Gastroesophageal sphincter (tissue), 4 donors: ENCODE measurements at regions not wholly inside any gene's neighbourhood (a gene's known extent, or its start where the extent isn't known, plus 50 kb on each side); places are given as distances from the start of the nearest gene placed in this dataset.
A peak's percentile ranks its signal among the peaks of the same experiment; 100 is the strongest.
"Not testable (repeated sequence)": the region's sequence is repeated elsewhere in the genome, so short reads cannot be mapped to it uniquely, and the experiment has no call there.

ENCODE experiments used
- ATAC-seq: fragments of 150-250 bp; one replicate; pipeline ENCODE4 v1.9.1; 2016; ENCODE audit warnings: mild to moderate bottlenecking, moderate library complexity
- H3K27ac ChIP-seq, 4 donors: fragments of 200-600 bp; sonication (generic) in 3 of 4; 1 replicate in 3 of 4; 2 replicates in 1 of 4; pipeline ENCODE4 v1.5.1; 2016 to 2019
- H3K27me3 ChIP-seq: fragments of 200-600 bp; sonication (generic); one replicate; pipeline ENCODE4 v1.5.1; 2019
- H3K36me3 ChIP-seq, 2 donors: fragments of 200-600 bp; sonication (generic); one replicate each; pipeline ENCODE4 v1.5.1; 2019; ENCODE audit warnings: control low read depth in 1 of 2
- H3K4me1 ChIP-seq, 3 donors: fragments of 200-600 bp; sonication (generic); 1 replicate in 2 of 3; 2 replicates in 1 of 3; pipeline ENCODE4 v1.5.1; 2016 to 2019; ENCODE audit warnings: control low read depth in 2 of 3
- H3K4me3 ChIP-seq, 2 donors: fragments of 200-600 bp; sonication (generic); one replicate each; pipeline ENCODE4 v1.5.1; 2019; ENCODE audit warnings: mild to moderate bottlenecking in 1 of 2, moderate library complexity in 1 of 2
- H3K9me3 ChIP-seq, 3 donors: fragments of 200-600 bp; sonication (generic); one replicate each; pipeline ENCODE4 v1.5.1; 2017 to 2019; ENCODE audit warnings: control low read depth in 2 of 3
- EP300 ChIP-seq: sonication (generic); formaldehyde crosslinking; IDR thresholded peaks from one replicate; pipeline ENCODE4 v1.6.1; 2017; ENCODE audit warnings: antibody characterized with exemption, mild to moderate bottlenecking
- POLR2A ChIP-seq, 2 donors: fragments of 450-650 bp; IDR thresholded peaks; one replicate each; pipeline ENCODE4 v1.6.1; 2017; ENCODE audit warnings: antibody characterized with exemption in 2 of 2, mild to moderate bottlenecking in 2 of 2, moderate library complexity in 1 of 2
- POLR2AphosphoS5 ChIP-seq: sonication (generic); formaldehyde crosslinking; IDR thresholded peaks from one replicate; pipeline ENCODE4 v1.6.1; 2017; ENCODE audit warnings: antibody characterized with exemption
- WGBS, 2 donors: methylation state at CpG; one replicate each; pipeline ENCODE4 v1.1.5; 2018; ENCODE audit warnings: low coverage in 1 of 2; 5-methylcytosine and 5-hydroxymethylcytosine counted together
- TF ChIP-seq, protein P1 (sequence below), 4 experiments: fragments of 200-600 bp in 2 of 4; fragments of 450-650 bp in 2 of 4; sonication (generic) in 1 of 4; IDR thresholded peaks; one replicate each; pipeline ENCODE4 v1.5.1; 2017 to 2019; ENCODE audit warnings: antibody characterized with exemption in 4 of 4, mild to moderate bottlenecking in 2 of 4, moderate library complexity in 2 of 4

DNA sequence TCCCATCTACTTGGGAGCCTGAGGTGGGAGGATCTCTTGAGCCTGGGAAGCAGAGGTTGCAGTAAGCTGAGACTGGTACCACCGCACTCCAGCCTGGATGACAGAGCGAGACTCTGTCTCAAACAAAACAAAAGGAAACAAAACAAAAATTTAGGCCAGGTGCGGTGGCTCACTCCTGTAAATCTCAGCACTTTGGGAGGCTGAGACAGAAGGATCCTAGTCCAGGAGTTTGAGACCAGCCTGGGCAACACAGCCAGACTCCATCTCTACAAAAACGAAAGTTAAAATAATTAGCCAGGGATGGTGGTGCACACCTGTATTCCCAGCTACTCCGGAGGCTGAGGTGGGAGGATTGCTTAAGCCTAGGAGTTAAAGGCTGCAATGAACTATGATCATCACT is 183.2 kb upstream of the ZNF217 start:
- Histone ChIP-seq H3K36me3 (no peaks in the 10 kb centered on the region), H3K27me3 (no peaks in the 10 kb centered on the region), H3K4me1 (peaks cover 3 to 20% (median 11%) of the 10 kb centered on the region in 3 donors), H3K9me3 (no peaks in the 10 kb centered on the region), H3K4me3 (no peak overlapping the region), H3K27ac (no peak overlapping the region)
- ATAC-seq: no peak
- TF ChIP-seq, protein P1, sequence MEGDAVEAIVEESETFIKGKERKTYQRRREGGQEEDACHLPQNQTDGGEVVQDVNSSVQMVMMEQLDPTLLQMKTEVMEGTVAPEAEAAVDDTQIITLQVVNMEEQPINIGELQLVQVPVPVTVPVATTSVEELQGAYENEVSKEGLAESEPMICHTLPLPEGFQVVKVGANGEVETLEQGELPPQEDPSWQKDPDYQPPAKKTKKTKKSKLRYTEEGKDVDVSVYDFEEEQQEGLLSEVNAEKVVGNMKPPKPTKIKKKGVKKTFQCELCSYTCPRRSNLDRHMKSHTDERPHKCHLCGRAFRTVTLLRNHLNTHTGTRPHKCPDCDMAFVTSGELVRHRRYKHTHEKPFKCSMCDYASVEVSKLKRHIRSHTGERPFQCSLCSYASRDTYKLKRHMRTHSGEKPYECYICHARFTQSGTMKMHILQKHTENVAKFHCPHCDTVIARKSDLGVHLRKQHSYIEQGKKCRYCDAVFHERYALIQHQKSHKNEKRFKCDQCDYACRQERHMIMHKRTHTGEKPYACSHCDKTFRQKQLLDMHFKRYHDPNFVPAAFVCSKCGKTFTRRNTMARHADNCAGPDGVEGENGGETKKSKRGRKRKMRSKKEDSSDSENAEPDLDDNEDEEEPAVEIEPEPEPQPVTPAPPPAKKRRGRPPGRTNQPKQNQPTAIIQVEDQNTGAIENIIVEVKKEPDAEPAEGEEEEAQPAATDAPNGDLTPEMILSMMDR (IDR thresholded peaks at IDR 0.05): no peak
- TF ChIP-seq POLR2A (IDR thresholded peaks at IDR 0.05) (no peak), EP300 (no peak), POLR2AphosphoS5 (no peak)
- 74 to 100% methylated on average over 3 to 5 of the region's 5 CpGs for WGBS, 2 donors

DNA sequence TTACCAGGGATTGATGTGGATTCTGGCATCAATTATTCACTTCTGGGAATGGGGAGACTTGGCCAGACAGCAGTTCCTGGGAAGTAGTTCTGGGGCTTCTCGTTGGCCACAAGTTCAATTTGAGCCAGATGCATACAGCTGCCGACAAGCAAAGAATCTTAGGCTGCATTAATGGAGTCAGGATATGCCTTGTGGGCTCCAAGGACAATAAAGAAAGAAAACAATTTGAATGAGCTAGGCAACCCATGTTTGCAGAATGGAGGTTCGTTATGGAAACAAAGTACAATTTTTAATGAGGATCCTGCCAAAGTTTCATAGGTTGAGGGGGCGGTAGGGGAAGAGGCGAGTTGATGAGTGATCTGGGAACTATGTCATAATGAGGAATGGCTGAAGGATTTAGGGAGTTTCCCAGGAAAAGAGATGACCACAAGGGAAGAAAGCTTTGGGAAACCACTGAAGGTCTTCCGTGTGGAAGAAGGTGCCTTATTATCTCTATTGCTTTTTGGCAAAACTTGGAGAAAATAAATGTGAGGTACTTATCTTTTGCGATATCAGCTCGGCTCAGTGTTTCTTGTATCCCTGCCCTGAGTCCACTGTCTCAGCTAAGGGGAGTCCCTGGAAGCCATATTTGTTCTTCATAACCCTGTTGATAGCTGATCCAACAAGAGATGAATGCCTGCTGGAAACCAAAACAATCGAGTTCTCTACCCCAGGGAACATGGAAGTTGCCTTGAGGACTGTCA is 181.0 kb upstream of the ZNF217 start:
- H3K27ac ChIP-seq: peak overlapping the region in 3 of 4 donors; percentile 56 to 83 (median 58)
- no peaks in the 10 kb centered on the region for H3K27me3 ChIP-seq
- WGBS, 2 donors: 29 to 48% methylated on average over 7 to 8 of the region's 9 CpGs
- H3K4me3 ChIP-seq: no peak overlapping the region
- no peaks in the 10 kb centered on the region for H3K36me3 ChIP-seq
- no peaks in the 10 kb centered on the region for H3K9me3 ChIP-seq
- H3K4me1 ChIP-seq: peaks cover 3 to 20% (median 11%) of the 10 kb centered on the region in 3 donors
- no peak for TF ChIP-seq EP300
- no peak for TF ChIP-seq POLR2AphosphoS5
- TF ChIP-seq, protein P1 (IDR thresholded peaks at IDR 0.05): no peak
- TF ChIP-seq POLR2A (IDR thresholded peaks at IDR 0.05): no peak
- ATAC-seq: peak; percentile 31

DNA sequence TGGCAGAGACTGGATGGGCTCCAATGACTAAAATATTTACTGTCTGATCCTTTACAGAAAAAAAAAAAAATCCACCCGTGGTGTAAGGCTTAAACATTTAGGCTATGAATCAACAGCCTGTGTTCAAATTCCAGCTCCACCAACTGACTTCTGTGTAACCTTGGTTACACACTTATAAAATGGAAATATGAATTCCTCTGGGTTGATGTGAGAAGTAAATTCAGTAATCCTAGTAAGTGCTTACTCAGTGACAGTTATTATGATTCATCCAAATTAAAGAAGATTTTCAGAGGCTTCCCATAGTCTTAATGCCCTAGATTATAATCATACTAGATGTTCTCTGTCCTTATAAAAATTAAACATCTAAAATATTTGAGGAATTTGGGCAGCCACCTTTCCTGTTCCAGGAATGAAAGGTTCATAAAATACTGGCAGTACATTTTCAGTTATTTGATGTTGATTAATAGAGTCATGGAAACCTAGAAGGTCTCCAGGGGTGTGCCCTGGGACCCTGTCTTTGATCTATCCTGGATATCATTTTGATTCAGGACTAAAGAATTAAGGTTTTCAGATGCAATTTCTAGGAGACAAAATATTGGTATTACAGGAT is 180.3 kb upstream of the ZNF217 start:
- 3 to 11% methylated on average over 1 of the region's 1 CpG for WGBS, 2 donors
- no peaks in the 10 kb centered on the region for H3K27me3 ChIP-seq
- TF ChIP-seq POLR2AphosphoS5: peak; percentile 64
- TF ChIP-seq EP300: no peak
- H3K4me3 ChIP-seq: no peak overlapping the region
- H3K27ac ChIP-seq: peak overlapping the region in 3 of 4 donors; percentile 56 to 83 (median 58)
- H3K9me3 ChIP-seq: no peaks in the 10 kb centered on the region
- H3K4me1 ChIP-seq: peaks cover 3 to 20% (median 11%) of the 10 kb centered on the region in 3 donors
- peak; percentile 91 for ATAC-seq
- no peaks in the 10 kb centered on the region for H3K36me3 ChIP-seq

DNA sequence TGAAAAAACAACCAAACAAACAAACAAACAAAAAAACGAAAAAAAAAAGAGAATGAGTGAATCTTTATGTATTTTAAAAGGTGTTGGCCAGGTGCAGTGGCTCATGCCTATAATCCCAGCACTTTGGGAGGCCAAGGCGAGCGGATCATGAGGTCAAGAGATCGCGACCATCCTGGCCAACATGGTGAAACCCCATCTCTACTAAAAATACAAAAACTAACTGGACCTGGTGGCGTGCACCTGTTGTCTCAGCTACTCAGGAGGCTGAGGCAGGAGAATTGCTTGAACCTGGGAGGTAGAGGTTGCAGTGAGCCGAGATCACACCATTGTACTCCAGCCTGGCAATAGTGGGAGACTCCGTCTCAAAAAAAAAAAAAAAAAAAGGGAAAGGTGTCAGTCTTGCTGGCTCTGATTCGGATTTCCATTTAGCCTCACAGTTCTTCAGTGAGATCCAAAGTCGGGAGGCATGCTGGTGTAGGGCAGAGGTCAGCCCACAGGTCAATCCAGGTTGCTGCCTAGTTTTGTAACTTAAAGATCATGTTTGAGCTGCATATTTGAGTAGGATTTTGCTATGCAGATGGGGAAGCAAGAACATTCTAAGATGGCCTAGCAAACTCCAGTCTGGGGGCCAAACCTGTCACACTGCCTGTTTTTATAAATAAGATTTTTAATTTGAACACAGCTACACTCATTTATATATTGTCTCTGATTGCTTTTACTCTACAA is 179.6 kb upstream of the ZNF217 start:
- not testable (repeated sequence) for H3K27me3 ChIP-seq, H3K36me3 ChIP-seq, H3K9me3 ChIP-seq, H3K4me3 ChIP-seq
- H3K27ac ChIP-seq: peak overlapping the region in 3 of 4 donors; percentile 45 to 68 (median 58)
- ATAC-seq: peak; percentile 14
- peaks cover 3 to 20% (median 11%) of the 10 kb centered on the region in 3 donors for H3K4me1 ChIP-seq
- 71 to 80% methylated on average over 8 of the region's 10 CpGs for WGBS, 2 donors

DNA sequence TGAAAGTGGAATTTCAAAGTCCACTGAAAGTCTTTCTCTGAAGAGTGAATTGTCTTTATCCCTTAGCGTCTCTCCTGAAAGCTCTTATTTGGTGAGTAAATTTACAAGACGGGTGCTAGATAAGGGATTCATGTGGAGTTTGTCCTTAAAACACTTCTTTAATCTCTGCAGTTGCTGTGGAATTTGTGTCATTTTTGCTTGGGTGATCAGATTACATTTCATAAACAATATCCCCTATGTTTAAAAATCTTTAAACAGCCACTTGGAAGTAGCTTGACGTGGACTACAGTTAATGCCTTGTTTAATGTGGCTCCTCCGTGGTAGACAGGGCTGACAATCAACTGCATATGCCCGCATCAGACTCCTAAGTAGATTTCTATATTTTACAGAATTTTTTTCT is 175.4 kb upstream of the ZNF217 start:
- Histone ChIP-seq H3K4me3 (no peak overlapping the region), H3K36me3 (no peaks in the 10 kb centered on the region), H3K27ac (no peak overlapping the region), H3K9me3 (no peaks in the 10 kb centered on the region), H3K4me1 (peaks cover 3 to 11% (median 11%) of the 10 kb centered on the region in 3 donors), H3K27me3 (no peaks in the 10 kb centered on the region)
- WGBS, 2 donors: 11 to 37% methylated on average over 5 of the region's 5 CpGs
- TF ChIP-seq, protein P1 (IDR thresholded peaks at IDR 0.05): no peak
- TF ChIP-seq EP300 (no peak), POLR2A (IDR thresholded peaks at IDR 0.05) (no peak), POLR2AphosphoS5 (no peak)
- no peak for ATAC-seq
